Activated naive CD8-positive, alpha-beta T cell treated with anti-CD3 and anti-CD28 coated beads, Interleukin-2, amount 50 U/mL, for 24 hours (primary cell): ENCODE measurements at regions not wholly inside any gene's neighbourhood (a gene's known extent, or its start where the extent isn't known, plus 50 kb on each side); places are given as distances from the start of the nearest gene placed in this dataset.
A peak's percentile ranks its signal among the peaks of the same experiment; 100 is the strongest.

Experiments
- ATAC-seq: fragments of 150-1000 bp; cut with Tn5 transposase; one replicate; pipeline ENCODE4 v1.10.0; 2021
- DNase-seq: peaks from one replicate; pipeline ENCODE4 v3.0.0; 2021
- H3K27ac Mint-ChIP-seq: one replicate; pipeline ENCODE4 v1.8.0; 2021; ENCODE audit warnings: mild to moderate bottlenecking, mixed read lengths
- H3K27me3 Mint-ChIP-seq: one replicate; pipeline ENCODE4 v1.8.0; 2021; ENCODE audit warnings: mixed read lengths
- H3K36me3 Mint-ChIP-seq: one replicate; pipeline ENCODE4 v1.8.0; 2021; ENCODE audit warnings: low read depth, mixed read lengths
- H3K4me1 Mint-ChIP-seq: one replicate; pipeline ENCODE4 v1.8.0; 2021; ENCODE audit warnings: mixed read lengths
- H3K4me3 Mint-ChIP-seq: one replicate; pipeline ENCODE4 v1.8.0; 2021; ENCODE audit warnings: mild to moderate bottlenecking, moderate library complexity, mixed read lengths
- H3K9me3 Mint-ChIP-seq: one replicate; pipeline ENCODE4 v1.8.0; 2021; ENCODE audit warnings: mixed read lengths

GRCh38 chr1:239930686-239931262 is 160.9 kb upstream of the FMN2 start:
- H3K36me3 Mint-ChIP-seq, result no peaks in the 10 kb centered on the region
- H3K27me3 Mint-ChIP-seq, result peaks cover 5% of the 10 kb centered on the region
- H3K4me1 Mint-ChIP-seq, result no peaks in the 10 kb centered on the region
- no peaks in the 10 kb centered on the region for H3K9me3 Mint-ChIP-seq
- H3K27ac Mint-ChIP-seq, result no peak overlapping the region
- ATAC-seq, result no peak
- H3K4me3 Mint-ChIP-seq, result no peak overlapping the region
- DNase-seq, result no peak

GRCh38 chr1:239931341-239931740 is 160.3 kb upstream of the FMN2 start:
- H3K27me3 Mint-ChIP-seq, result peaks cover 5% of the 10 kb centered on the region
- H3K4me1 Mint-ChIP-seq, result no peaks in the 10 kb centered on the region
- H3K27ac Mint-ChIP-seq, result no peak overlapping the region
- H3K36me3 Mint-ChIP-seq, result no peaks in the 10 kb centered on the region
- H3K9me3 Mint-ChIP-seq, result no peaks in the 10 kb centered on the region
- ATAC-seq (no peak), DNase-seq (no peak)
- H3K4me3 Mint-ChIP-seq, result no peak overlapping the region

- peaks cover 12% of the 10 kb centered on the region for H3K9me3 Mint-ChIP-seq
- no peaks in the 10 kb centered on the region for H3K27me3 Mint-ChIP-seq
- no peak for ATAC-seq
These were observed 152.1 kb upstream of the FMN2 start for GRCh38 chr1:239939602-239940001.

GRCh38 chr1:239943761-239944160 is 147.9 kb upstream of the FMN2 start:
- Mint-ChIP-seq H3K27me3 (no peaks in the 10 kb centered on the region), H3K4me1 (no peaks in the 10 kb centered on the region), H3K9me3 (peaks cover 14% of the 10 kb centered on the region), H3K27ac (no peak overlapping the region), H3K4me3 (no peak overlapping the region), H3K36me3 (no peaks in the 10 kb centered on the region)
- no peak for DNase-seq
- ATAC-seq, result no peak

More at GRCh38 chr1:239939602-239940001, 152.1 kb upstream of the FMN2 start:
- H3K36me3 Mint-ChIP-seq, result no peaks in the 10 kb centered on the region
- H3K27ac Mint-ChIP-seq, result no peak overlapping the region
- H3K4me1 Mint-ChIP-seq, result no peaks in the 10 kb centered on the region
- no peak for DNase-seq
- no peak overlapping the region for H3K4me3 Mint-ChIP-seq

- H3K4me3 Mint-ChIP-seq, result no peak overlapping the region
- no peaks in the 10 kb centered on the region for H3K4me1 Mint-ChIP-seq
- no peaks in the 10 kb centered on the region for H3K36me3 Mint-ChIP-seq
- H3K9me3 Mint-ChIP-seq, result peaks cover 14% of the 10 kb centered on the region
- DNase-seq, result no peak
- H3K27me3 Mint-ChIP-seq, result no peaks in the 10 kb centered on the region
- ATAC-seq, result no peak
- H3K27ac Mint-ChIP-seq, result no peak overlapping the region
These were observed 147.0 kb upstream of the FMN2 start for GRCh38 chr1:239944666-239945065.

- ATAC-seq, result no peak
- Mint-ChIP-seq H3K9me3 (peaks cover 9% of the 10 kb centered on the region), H3K27ac (no peak overlapping the region), H3K4me3 (no peak overlapping the region), H3K4me1 (no peaks in the 10 kb centered on the region), H3K36me3 (no peaks in the 10 kb centered on the region), H3K27me3 (no peaks in the 10 kb centered on the region)
- no peak for DNase-seq
These were observed 143.9 kb upstream of the FMN2 start for GRCh38 chr1:239947801-239948200.

DNA sequence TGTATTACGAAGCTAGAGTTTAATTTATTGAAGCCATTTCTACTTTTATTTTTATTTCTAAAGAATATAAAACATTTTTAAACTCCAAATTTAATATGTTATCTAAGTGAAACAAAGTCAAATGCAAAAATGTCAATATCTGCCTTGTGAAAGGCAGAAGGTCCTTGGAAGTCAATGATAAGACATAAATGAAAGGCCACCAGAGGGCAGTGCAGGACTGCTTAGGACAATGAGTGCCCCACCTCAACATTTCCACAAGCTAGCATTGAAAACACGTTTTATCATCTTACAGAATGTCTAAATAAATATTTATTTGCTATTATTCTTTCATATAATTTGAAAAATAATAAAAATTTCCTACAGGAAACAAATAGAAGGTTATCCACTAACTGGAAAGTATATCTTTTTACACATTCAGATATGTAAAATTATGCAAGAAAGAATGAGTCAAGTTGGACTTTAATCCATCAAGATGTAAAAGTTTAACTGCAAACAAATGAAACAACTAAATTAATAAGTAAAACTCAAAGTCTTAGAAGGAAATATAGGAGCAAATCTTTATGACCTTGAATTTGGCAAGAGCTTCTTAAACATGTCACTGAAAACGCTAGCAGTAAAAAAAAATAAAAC is 140.1 kb upstream of the FMN2 start:
- H3K27me3 Mint-ChIP-seq, result peaks cover 2% of the 10 kb centered on the region
- H3K36me3 Mint-ChIP-seq, result no peaks in the 10 kb centered on the region
- ATAC-seq, result no peak

DNA sequence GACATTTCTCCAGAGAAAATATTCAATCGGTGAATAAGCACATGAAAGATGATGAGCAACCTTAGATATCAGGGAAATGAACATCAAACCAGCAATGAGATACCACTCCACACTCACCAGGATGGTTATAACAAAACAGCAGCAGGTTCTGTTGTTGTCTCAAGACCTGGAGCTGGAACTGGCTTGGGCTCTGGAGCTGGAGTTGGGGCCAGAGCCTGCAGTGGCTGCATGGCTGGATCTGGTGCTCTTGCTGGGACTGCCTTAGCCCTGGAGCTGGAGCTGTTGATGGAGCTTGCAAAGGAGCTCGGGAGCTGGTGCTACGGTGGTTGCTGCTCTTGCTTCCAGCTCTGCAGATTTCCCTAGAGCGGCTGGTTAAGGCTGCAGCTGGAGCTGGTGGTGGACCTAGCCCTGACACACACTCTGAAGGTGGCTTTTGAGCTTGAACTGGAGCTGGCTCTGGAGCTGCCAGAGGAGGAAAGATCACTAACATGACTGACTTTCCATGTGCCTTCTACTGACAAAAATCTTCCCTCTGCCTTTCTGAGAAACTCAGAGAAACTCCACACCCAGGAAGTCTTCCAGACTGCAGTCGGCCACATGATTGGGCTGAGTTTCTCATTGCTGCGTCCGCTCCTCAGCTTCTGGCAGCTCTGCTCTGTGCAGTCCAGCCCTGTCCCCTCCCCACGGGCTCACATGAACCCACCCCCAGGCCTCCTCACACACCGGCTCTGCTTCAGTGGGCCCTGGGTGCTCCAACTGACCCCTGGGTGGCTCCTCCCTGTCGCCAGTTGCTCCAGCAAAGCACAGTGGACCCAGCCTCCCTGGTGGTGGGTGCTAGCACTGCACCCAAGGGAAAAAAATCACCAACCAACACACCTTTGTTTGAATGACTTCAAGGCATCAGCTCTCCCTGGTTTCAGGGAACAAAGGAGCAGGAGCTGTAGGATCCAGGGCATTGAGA is 139.1 kb upstream of the FMN2 start:
- H3K4me1 Mint-ChIP-seq, result no peaks in the 10 kb centered on the region
- DNase-seq, result peak; percentile 10
- peaks cover 2% of the 10 kb centered on the region for H3K27me3 Mint-ChIP-seq
- H3K4me3 Mint-ChIP-seq, result no peak overlapping the region
- no peaks in the 10 kb centered on the region for H3K36me3 Mint-ChIP-seq
- ATAC-seq, result no peak
- H3K27ac Mint-ChIP-seq, result no peak overlapping the region
- no peaks in the 10 kb centered on the region for H3K9me3 Mint-ChIP-seq

More for the DNA sequence above, 140.1 kb upstream of the FMN2 start:
- DNase-seq, result peak; percentile 65
- H3K4me1 Mint-ChIP-seq, result no peaks in the 10 kb centered on the region
- no peak overlapping the region for H3K4me3 Mint-ChIP-seq
- H3K9me3 Mint-ChIP-seq, result no peaks in the 10 kb centered on the region
- H3K27ac Mint-ChIP-seq, result no peak overlapping the region

DNA sequence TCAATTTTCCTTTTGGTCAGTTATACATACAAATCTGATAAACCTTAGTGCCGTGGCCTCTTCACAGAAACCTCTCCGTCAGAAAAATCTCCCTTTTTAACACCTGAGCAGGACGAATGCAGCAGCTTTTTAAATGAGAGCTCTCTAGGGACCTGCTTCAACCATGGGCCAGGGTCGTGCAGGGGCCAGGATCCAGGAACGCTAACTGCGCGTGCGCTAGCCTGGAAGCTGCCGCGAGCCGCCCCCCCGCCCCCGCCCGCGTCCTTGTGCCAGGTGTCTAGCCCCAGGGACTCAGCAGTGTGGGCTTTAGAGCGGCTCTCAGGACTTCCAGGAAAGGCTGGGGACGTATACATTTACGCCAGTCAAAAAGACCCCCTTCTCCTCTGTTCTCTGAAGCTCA is 136.8 kb upstream of the FMN2 start:
- H3K27me3 Mint-ChIP-seq, result peaks cover 2% of the 10 kb centered on the region
- no peaks in the 10 kb centered on the region for H3K9me3 Mint-ChIP-seq
- H3K36me3 Mint-ChIP-seq, result no peaks in the 10 kb centered on the region
- H3K4me3 Mint-ChIP-seq, result no peak overlapping the region
- H3K4me1 Mint-ChIP-seq, result no peaks in the 10 kb centered on the region
- no peak overlapping the region for H3K27ac Mint-ChIP-seq
- no peak for DNase-seq
- no peak for ATAC-seq

DNA sequence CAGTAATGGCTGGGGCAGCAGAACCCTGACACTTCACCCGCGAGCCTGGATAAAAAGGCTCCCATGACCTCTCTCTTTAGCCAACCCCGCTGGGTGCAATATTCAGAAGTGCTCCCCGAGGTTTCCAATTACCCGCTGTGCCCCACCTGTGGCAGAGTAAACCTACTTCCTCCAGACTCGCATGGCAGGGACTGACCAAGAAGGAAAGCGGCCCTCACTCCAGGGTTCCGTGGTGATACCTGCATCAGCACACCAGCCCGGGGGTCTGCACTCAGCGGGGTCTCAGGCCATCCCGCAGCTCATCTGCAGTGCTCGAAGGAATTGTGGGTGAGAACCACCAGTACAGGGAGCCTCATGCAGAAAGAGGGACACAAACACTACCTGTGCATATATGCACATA is 136.3 kb upstream of the FMN2 start:
- no peak overlapping the region for H3K27ac Mint-ChIP-seq
- no peaks in the 10 kb centered on the region for H3K9me3 Mint-ChIP-seq
- peaks cover 2% of the 10 kb centered on the region for H3K27me3 Mint-ChIP-seq
- H3K4me3 Mint-ChIP-seq, result no peak overlapping the region
- ATAC-seq, result no peak
- DNase-seq, result no peak
- H3K4me1 Mint-ChIP-seq, result no peaks in the 10 kb centered on the region
- no peaks in the 10 kb centered on the region for H3K36me3 Mint-ChIP-seq

GRCh38 chr1:239956263-239956662 is 135.4 kb upstream of the FMN2 start:
- no peak overlapping the region for H3K4me3 Mint-ChIP-seq
- DNase-seq, result no peak
- no peaks in the 10 kb centered on the region for H3K4me1 Mint-ChIP-seq
- H3K36me3 Mint-ChIP-seq, result no peaks in the 10 kb centered on the region
- peaks cover 2% of the 10 kb centered on the region for H3K27me3 Mint-ChIP-seq
- H3K9me3 Mint-ChIP-seq, result no peaks in the 10 kb centered on the region
- H3K27ac Mint-ChIP-seq, result no peak overlapping the region
- no peak for ATAC-seq

GRCh38 chr1:239958063-239958462 is 133.6 kb upstream of the FMN2 start:
- Mint-ChIP-seq H3K36me3 (no peaks in the 10 kb centered on the region), H3K4me1 (no peaks in the 10 kb centered on the region), H3K4me3 (no peak overlapping the region), H3K27me3 (peaks cover 2% of the 10 kb centered on the region), H3K27ac (no peak overlapping the region), H3K9me3 (no peaks in the 10 kb centered on the region)
- DNase-seq (no peak), ATAC-seq (no peak)

- DNase-seq (no peak), ATAC-seq (no peak)
- Mint-ChIP-seq H3K27me3 (peaks cover 2% of the 10 kb centered on the region), H3K27ac (no peak overlapping the region), H3K4me3 (no peak overlapping the region), H3K36me3 (no peaks in the 10 kb centered on the region), H3K4me1 (no peaks in the 10 kb centered on the region), H3K9me3 (no peaks in the 10 kb centered on the region)
These were observed 131.3 kb upstream of the FMN2 start for GRCh38 chr1:239960366-239960765.

- DNase-seq (no peak), ATAC-seq (no peak)
- Mint-ChIP-seq H3K36me3 (no peaks in the 10 kb centered on the region), H3K4me1 (no peaks in the 10 kb centered on the region), H3K4me3 (no peak overlapping the region), H3K27me3 (peaks cover 6% of the 10 kb centered on the region), H3K27ac (no peak overlapping the region), H3K9me3 (no peaks in the 10 kb centered on the region)
These were observed 127.8 kb upstream of the FMN2 start for GRCh38 chr1:239963856-239964255.
